Effector memory CD4-positive, alpha-beta T cell (primary cell): ENCODE measurements at regions not wholly inside any gene's neighbourhood (a gene's known extent, or its start where the extent isn't known, plus 50 kb on each side); places are given as distances from the start of the nearest gene placed in this dataset.
A peak's percentile ranks its signal among the peaks of the same experiment; 100 is the strongest.

Experiments used
- DNase-seq, 3 donors: peaks; one replicate each; pipeline ENCODE4 v3.0.0-alpha.2; 2020
- H3K27ac ChIP-seq: 2 replicates; pipeline ENCODE4 v1.7.0; 2013; ENCODE audit warnings: mild to moderate bottlenecking, low read length, moderate library complexity; ENCODE audit not compliant: insufficient read depth, poor library complexity, severe bottlenecking
- H3K27me3 ChIP-seq: replicated peaks from 2 replicates; pipeline ENCODE4 v1.7.0; 2013; ENCODE audit warnings: mild to moderate bottlenecking, low read length; ENCODE audit not compliant: insufficient read depth, control insufficient read depth, poor library complexity, severe bottlenecking
- H3K36me3 ChIP-seq: 2 replicates; pipeline ENCODE4 v1.7.0; 2013; ENCODE audit warnings: mild to moderate bottlenecking, low read length, moderate library complexity; ENCODE audit not compliant: control insufficient read depth, insufficient read depth
- H3K4me1 ChIP-seq: 2 replicates; pipeline ENCODE4 v1.7.0; 2013; ENCODE audit warnings: low read length, mild to moderate bottlenecking; ENCODE audit not compliant: control insufficient read depth, insufficient read depth, poor library complexity, severe bottlenecking
- H3K4me3 ChIP-seq: 2 replicates; pipeline ENCODE4 v1.7.0; 2013; ENCODE audit warnings: low read length, low read depth, mild to moderate bottlenecking; ENCODE audit not compliant: insufficient read depth, poor library complexity, severe bottlenecking
- H3K9me3 ChIP-seq: 2 replicates; pipeline ENCODE4 v1.7.0; 2013; ENCODE audit warnings: mild to moderate bottlenecking, low read length, moderate library complexity; ENCODE audit not compliant: control insufficient read depth

GRCh38 chr5:136781464-136781863 lies 416.1 kb upstream of the TRPC7 start:
- Histone ChIP-seq H3K36me3 (no peaks in the 10 kb centered on the region), H3K9me3 (no peaks in the 10 kb centered on the region), H3K27ac (no peak overlapping the region), H3K4me1 (no peaks in the 10 kb centered on the region), H3K4me3 (no peak overlapping the region), H3K27me3 (no peaks in the 10 kb centered on the region)
- no peak for DNase-seq

DNA sequence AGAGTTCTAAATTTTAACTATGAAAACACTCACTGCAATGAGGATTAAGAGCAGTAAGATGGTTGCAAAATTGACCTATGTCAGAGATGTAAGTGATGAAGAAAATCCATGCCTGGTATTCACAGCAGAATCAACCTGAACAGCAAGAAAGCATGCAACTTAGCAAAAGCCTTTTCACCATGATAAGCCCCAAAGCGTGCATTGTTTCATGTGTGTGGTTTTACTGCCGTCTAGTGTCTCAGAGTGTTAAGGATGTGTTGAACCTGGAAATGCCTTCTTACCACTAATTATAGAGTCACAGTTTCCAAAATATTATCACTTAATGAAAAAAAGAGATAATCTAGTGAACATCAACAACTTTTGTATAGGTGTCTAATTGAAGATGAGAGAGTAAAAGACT lies 415.2 kb upstream of the TRPC7 start:
- no peak overlapping the region for H3K4me3 ChIP-seq
- DNase-seq: no peak

GRCh38 chr5:136776022-136776927 lies 410.9 kb upstream of the TRPC7 start:
- H3K27ac ChIP-seq: no peak overlapping the region
- no peak for DNase-seq
- H3K9me3 ChIP-seq: no peaks in the 10 kb centered on the region
- H3K27me3 ChIP-seq: no peaks in the 10 kb centered on the region
- no peak overlapping the region for H3K4me3 ChIP-seq
- H3K4me1 ChIP-seq: no peaks in the 10 kb centered on the region
- no peaks in the 10 kb centered on the region for H3K36me3 ChIP-seq

More for the DNA sequence above, 415.2 kb upstream of the TRPC7 start:
- no peaks in the 10 kb centered on the region for H3K27me3 ChIP-seq
- H3K27ac ChIP-seq: no peak overlapping the region
- no peaks in the 10 kb centered on the region for H3K36me3 ChIP-seq
- no peaks in the 10 kb centered on the region for H3K4me1 ChIP-seq
- H3K9me3 ChIP-seq: no peaks in the 10 kb centered on the region

DNA sequence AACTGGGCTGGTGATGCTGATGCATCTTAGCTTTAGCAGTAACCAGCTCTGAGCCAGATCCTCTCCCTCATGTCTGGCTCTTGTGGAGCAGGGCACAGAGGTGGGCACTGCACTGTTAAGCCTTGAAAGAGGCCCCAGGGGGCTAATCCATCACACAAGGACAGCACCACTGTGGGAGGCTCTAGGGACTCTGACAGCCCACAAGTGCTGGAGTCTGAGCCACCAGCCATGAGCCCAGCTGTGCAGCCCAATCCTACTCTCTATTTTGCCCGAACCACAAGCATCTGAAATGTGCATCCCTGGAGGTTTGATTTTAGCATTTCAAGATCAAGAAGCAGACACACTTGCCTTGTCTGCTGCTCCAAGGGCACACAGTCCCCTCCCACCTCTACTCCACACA lies 407.1 kb upstream of the TRPC7 start:
- Histone ChIP-seq H3K4me3 (no peak overlapping the region), H3K4me1 (no peaks in the 10 kb centered on the region), H3K27ac (no peak overlapping the region), H3K9me3 (no peaks in the 10 kb centered on the region), H3K36me3 (no peaks in the 10 kb centered on the region), H3K27me3 (no peaks in the 10 kb centered on the region)
- DNase-seq: no peak

- Histone ChIP-seq H3K4me3 (no peak overlapping the region), H3K9me3 (no peaks in the 10 kb centered on the region), H3K4me1 (no peaks in the 10 kb centered on the region), H3K36me3 (no peaks in the 10 kb centered on the region), H3K27me3 (no peaks in the 10 kb centered on the region), H3K27ac (no peak overlapping the region)
- DNase-seq: peak in 1 of 3 donors; percentile 2
Observed at GRCh38 chr5:136769900-136770684, 404.7 kb upstream of the TRPC7 start.

GRCh38 chr5:136769093-136769492 lies 403.7 kb upstream of the TRPC7 start:
- Histone ChIP-seq H3K27me3 (no peaks in the 10 kb centered on the region), H3K9me3 (no peaks in the 10 kb centered on the region), H3K4me1 (no peaks in the 10 kb centered on the region), H3K36me3 (no peaks in the 10 kb centered on the region), H3K27ac (no peak overlapping the region), H3K4me3 (no peak overlapping the region)
- DNase-seq: no peak

GRCh38 chr5:136768457-136768856 lies 403.1 kb upstream of the TRPC7 start:
- H3K9me3 ChIP-seq: no peaks in the 10 kb centered on the region
- no peaks in the 10 kb centered on the region for H3K36me3 ChIP-seq
- no peak overlapping the region for H3K4me3 ChIP-seq
- no peaks in the 10 kb centered on the region for H3K27me3 ChIP-seq
- H3K27ac ChIP-seq: no peak overlapping the region
- no peaks in the 10 kb centered on the region for H3K4me1 ChIP-seq
- no peak for DNase-seq

DNA sequence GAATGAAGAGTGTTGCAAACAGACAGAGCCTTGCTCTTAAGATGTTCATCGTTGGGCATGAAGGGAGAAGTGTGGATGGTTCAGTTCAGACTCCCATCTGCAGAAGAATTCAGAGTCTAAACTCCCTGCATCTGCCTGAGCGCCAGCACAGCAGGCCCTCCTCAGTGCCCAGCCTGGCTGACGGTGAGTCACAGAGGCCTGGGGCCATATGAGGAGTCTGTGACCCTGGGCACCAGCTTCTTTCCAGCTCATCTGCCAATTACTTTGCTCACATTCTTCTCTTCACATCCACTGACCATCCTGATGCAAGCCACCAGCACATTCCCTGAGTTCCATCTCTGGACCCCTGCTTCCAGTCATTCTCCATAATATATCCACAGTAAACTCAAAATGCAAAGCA lies 401.1 kb upstream of the TRPC7 start:
- H3K9me3 ChIP-seq: no peaks in the 10 kb centered on the region
- H3K4me3 ChIP-seq: no peak overlapping the region
- no peak overlapping the region for H3K27ac ChIP-seq
- DNase-seq: no peak
- no peaks in the 10 kb centered on the region for H3K4me1 ChIP-seq
- no peaks in the 10 kb centered on the region for H3K36me3 ChIP-seq
- H3K27me3 ChIP-seq: no peaks in the 10 kb centered on the region

GRCh38 chr5:136764601-136765000 lies 399.3 kb upstream of the TRPC7 start:
- Histone ChIP-seq H3K36me3 (no peaks in the 10 kb centered on the region), H3K4me3 (no peak overlapping the region), H3K27ac (no peak overlapping the region), H3K4me1 (no peaks in the 10 kb centered on the region), H3K9me3 (no peaks in the 10 kb centered on the region), H3K27me3 (no peaks in the 10 kb centered on the region)
- DNase-seq: no peak

DNA sequence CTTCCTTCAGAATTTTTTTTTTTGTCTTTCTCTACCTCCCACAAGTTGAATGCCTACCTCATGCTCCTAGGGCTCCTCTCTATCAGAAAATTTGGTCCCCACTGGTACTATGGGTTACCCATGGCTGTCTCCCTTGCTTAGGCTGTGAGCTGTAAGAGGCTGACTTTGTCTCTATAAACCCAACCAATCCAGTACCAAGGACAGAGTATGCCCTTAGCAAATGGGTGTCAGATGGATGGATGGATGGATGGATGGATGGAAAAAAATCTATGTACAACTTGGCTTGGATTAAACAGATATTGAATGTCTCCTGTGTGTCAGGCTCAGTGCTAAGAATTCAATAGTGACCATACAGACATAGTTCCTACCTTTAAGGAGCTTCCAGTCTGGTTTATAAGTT lies 398.2 kb upstream of the TRPC7 start:
- DNase-seq: no peak
- H3K27me3 ChIP-seq: no peaks in the 10 kb centered on the region
- no peak overlapping the region for H3K4me3 ChIP-seq
- no peaks in the 10 kb centered on the region for H3K4me1 ChIP-seq
- H3K27ac ChIP-seq: no peak overlapping the region
- H3K9me3 ChIP-seq: no peaks in the 10 kb centered on the region
- H3K36me3 ChIP-seq: no peaks in the 10 kb centered on the region
